ENCODE measurements at regions not wholly inside any gene's neighbourhood (a gene's known extent, or its start where the extent isn't known, plus 50 kb on each side); places are given as distances from the start of the nearest gene placed in this dataset.
A peak's percentile ranks its signal among the peaks of the same experiment; 100 is the strongest.
"Not testable (repeated sequence)": the region's sequence is repeated elsewhere in the genome, so short reads cannot be mapped to it uniquely, and the experiment has no call there.

GRCh38 chr3:192057261-192057660 is 596.3 kb downstream of the PYDC2 start:
- no peak for DNase-seq (ENCODE audit: missing footprints)
- intact Hi-C loops (cut with DNase I), result no loop called here
- no peak for ATAC-seq

- intact Hi-C loops (cut with DNase I), result no loop called here
- no peak for ATAC-seq
- DNase-seq (ENCODE audit: missing footprints), result no peak
These were observed 599.3 kb downstream of the PYDC2 start for GRCh38 chr3:192060160-192060781.

- intact Hi-C loops (cut with DNase I), result no loop called here
- ATAC-seq, result no peak
- no peak for DNase-seq (ENCODE audit: missing footprints)
These were observed 600.5 kb downstream of the PYDC2 start for GRCh38 chr3:192061426-192061825.

- intact Hi-C loops (cut with DNase I), result no loop called here
- DNase-seq (ENCODE audit: missing footprints), result no peak
- no peak for ATAC-seq
These were observed 601.2 kb downstream of the PYDC2 start for GRCh38 chr3:192062186-192062585.

GRCh38 chr3:192063570-192063969 is 602.6 kb downstream of the PYDC2 start:
- intact Hi-C loops (cut with DNase I), result no loop called here
- ATAC-seq (peak; percentile 52), DNase-seq (ENCODE audit: missing footprints) (no peak)

- no peak for ATAC-seq
- intact Hi-C loops (cut with DNase I), result no loop called here
- DNase-seq (ENCODE audit: missing footprints), result no peak
These were observed 604.0 kb downstream of the PYDC2 start for GRCh38 chr3:192064959-192065358.

- ATAC-seq; intact Hi-C loops (cut with DNase I): not testable (repeated sequence)
- DNase-seq (ENCODE audit: missing footprints), result peak; percentile 69
These were observed 605.3 kb downstream of the PYDC2 start for GRCh38 chr3:192066253-192066652.

GRCh38 chr3:192068464-192069254 is 607.7 kb downstream of the PYDC2 start:
- ATAC-seq (no peak), DNase-seq (ENCODE audit: missing footprints) (no peak)
- intact Hi-C loops (cut with DNase I), result no loop called here

GRCh38 chr3:192077795-192078497 is 617.0 kb downstream of the PYDC2 start:
- ATAC-seq (no peak), DNase-seq (ENCODE audit: missing footprints) (no peak)
- intact Hi-C loops (cut with DNase I), result no loop called here

GRCh38 chr3:192079098-192079497 is 618.1 kb downstream of the PYDC2 start:
- ATAC-seq, result no peak
- intact Hi-C loops (cut with DNase I), result no loop called here
- DNase-seq (ENCODE audit: missing footprints), result no peak

GRCh38 chr3:192080336-192080735 is 619.4 kb downstream of the PYDC2 start:
- ATAC-seq, result no peak
- intact Hi-C loops (cut with DNase I), result no loop called here

GRCh38 chr3:192082730-192083660 is 622.0 kb downstream of the PYDC2 start:
- intact Hi-C loops (cut with DNase I), result no loop called here
- DNase-seq (ENCODE audit: missing footprints), result peak; percentile 37
- ATAC-seq, result no peak

More at GRCh38 chr3:192080336-192080735, 619.4 kb downstream of the PYDC2 start:
- no peak for DNase-seq (ENCODE audit: missing footprints)

All from Right ventricle myocardium inferior (tissue), 1 donor.